Activated CD4-positive, alpha-beta T cell treated with anti-CD3 and anti-CD28 coated beads for 4 hours (primary cell): ENCODE measurements at regions not wholly inside any gene's neighbourhood (a gene's known extent, or its start where the extent isn't known, plus 50 kb on each side); places are given as distances from the start of the nearest gene placed in this dataset.
A peak's percentile ranks its signal among the peaks of the same experiment; 100 is the strongest.

Experiments
- DNase-seq, 2 donors: peaks; one replicate each; pipeline ENCODE4 v3.0.0-alpha.2; 2020

GRCh38 chr4:180641495-180641894 lies 1601.7 kb upstream of the TENM3 start:
- DNase-seq, result no peak

GRCh38 chr4:180642732-180643131 lies 1600.5 kb upstream of the TENM3 start:
- no peak for DNase-seq

GRCh38 chr4:180650273-180650672 lies 1592.9 kb upstream of the TENM3 start:
- no peak for DNase-seq

- DNase-seq, result no peak
Observed at GRCh38 chr4:180652533-180652932, 1590.7 kb upstream of the TENM3 start.

GRCh38 chr4:180655886-180656285 lies 1587.3 kb upstream of the TENM3 start:
- no peak for DNase-seq

- DNase-seq, result no peak
Observed at GRCh38 chr4:180657881-180658280, 1585.3 kb upstream of the TENM3 start.

- peak; percentile 23 to 34 for DNase-seq
Observed at GRCh38 chr4:180664766-180665368, 1578.3 kb upstream of the TENM3 start.

- DNase-seq, result no peak
Observed at GRCh38 chr4:180665481-180665880, 1577.7 kb upstream of the TENM3 start.

- DNase-seq, result no peak
Observed at GRCh38 chr4:180665994-180666824, 1577.0 kb upstream of the TENM3 start.

- DNase-seq, result no peak
Observed at GRCh38 chr4:180668732-180669131, 1574.5 kb upstream of the TENM3 start.

- no peak for DNase-seq
Observed at GRCh38 chr4:180669680-180670079, 1573.5 kb upstream of the TENM3 start.

- DNase-seq, result no peak
Observed at GRCh38 chr4:180674619-180675358, 1568.4 kb upstream of the TENM3 start.

- DNase-seq, result no peak
Observed at GRCh38 chr4:180675359-180675650, 1567.9 kb upstream of the TENM3 start.

GRCh38 chr4:180680305-180680704 lies 1562.9 kb upstream of the TENM3 start:
- no peak for DNase-seq

- no peak for DNase-seq
Observed at GRCh38 chr4:180682776-180683175, 1560.4 kb upstream of the TENM3 start.

- no peak for DNase-seq
Observed at GRCh38 chr4:180683186-180683585, 1560.0 kb upstream of the TENM3 start.

- no peak for DNase-seq
Observed at GRCh38 chr4:180688480-180688879, 1554.7 kb upstream of the TENM3 start.

GRCh38 chr4:180694875-180695274 lies 1548.3 kb upstream of the TENM3 start:
- DNase-seq, result no peak

GRCh38 chr4:180695851-180696250 lies 1547.4 kb upstream of the TENM3 start:
- DNase-seq, result no peak

GRCh38 chr4:180696460-180697092 lies 1546.6 kb upstream of the TENM3 start:
- DNase-seq, result no peak

- DNase-seq, result no peak
Observed at GRCh38 chr4:180698550-180699195, 1544.5 kb upstream of the TENM3 start.

- DNase-seq, result no peak
Observed at GRCh38 chr4:180706766-180707165, 1536.4 kb upstream of the TENM3 start.
